ENCODE measurements at regions not wholly inside any gene's neighbourhood (a gene's known extent, or its start where the extent isn't known, plus 50 kb on each side); places are given as distances from the start of the nearest gene placed in this dataset.

GRCh38 chr3:81406318-81406717 lies 355.1 kb downstream of the GBE1 start:
- Histone ChIP-seq H3K4me2 (no peak overlapping the region), H3K4me1 (no peaks in the 10 kb centered on the region), H3K9me3 (no peaks in the 10 kb centered on the region), H3K27ac (no peak overlapping the region), H3K4me3 (no peak overlapping the region)
- FAIRE-seq (no peak), DNase-seq (ENCODE audit: low read depth in 1 of 2, low spot score in 1 of 2) (no peak), ATAC-seq (no peak)
- WGBS (ENCODE audit: missing lambda C conversion rate): 9% methylated on average over 1 of the region's 1 CpG
- TF ChIP-seq CTCF (IDR thresholded peaks at IDR 0.05) (no peak), RFX5 (IDR thresholded peaks at IDR 0.05) (no peak), ZFP36 (IDR thresholded peaks at IDR 0.05; ENCODE audit: borderline replicate concordance, partially characterized antibody) (no peak), CHD4 (IDR thresholded peaks at IDR 0.05; ENCODE audit: borderline replicate concordance) (no peak), RCOR1 (IDR thresholded peaks at IDR 0.05; ENCODE audit: low read depth, low read length) (no peak), RAD21 (conservative IDR thresholded peaks at IDR 0.05 in 1 of 2, IDR thresholded peaks at IDR 0.05 in 1 of 2) (no peak), POLR2AphosphoS2 (conservative IDR thresholded peaks at IDR 0.05; ENCODE audit: low read length) (no peak), HOXB13 (CRISPR knock-in tag; IDR thresholded peaks at IDR 0.05; ENCODE audit: low read depth) (no peak), MYC (IDR thresholded peaks at IDR 0.05; ENCODE audit: borderline replicate concordance, low read length) (no peak), RNF2 (IDR thresholded peaks at IDR 0.05; ENCODE audit: borderline replicate concordance, low read depth) (no peak), RARB (CRISPR knock-in tag; IDR thresholded peaks at IDR 0.05) (no peak), FOXS1 (CRISPR knock-in tag; IDR thresholded peaks at IDR 0.05) (no peak), CEBPB (IDR thresholded peaks at IDR 0.05) (no peak)
- POLR2A ChIA-PET: no interaction called here
- CTCF ChIA-PET: no interaction called here

GRCh38 chr3:81395739-81396513 lies 365.5 kb downstream of the GBE1 start:
- no peaks in the 10 kb centered on the region for H3K9me3 ChIP-seq
- DNase-seq (ENCODE audit: low read depth in 1 of 2, low spot score in 1 of 2): peak in 1 of 2 experiments; percentile 4
- no peaks in the 10 kb centered on the region for H3K4me1 ChIP-seq
- no peak overlapping the region for H3K4me2 ChIP-seq
- no peak overlapping the region for H3K27ac ChIP-seq
- ChIA-PET CTCF (no interaction called here), POLR2A (no interaction called here)
- H3K4me3 ChIP-seq: no peak overlapping the region
- WGBS (ENCODE audit: missing lambda C conversion rate): 32% methylated on average over 7 of the region's 7 CpGs
- FAIRE-seq: no peak
- TF ChIP-seq NPAS2 (CRISPR knock-in tag; IDR thresholded peaks at IDR 0.05; ENCODE audit: borderline replicate concordance) (no peak), CBX2 (IDR thresholded peaks at IDR 0.05; ENCODE audit: borderline replicate concordance, low read depth) (no peak), HOXA7 (CRISPR knock-in tag; IDR thresholded peaks at IDR 0.05) (no peak), CHD2 (IDR thresholded peaks at IDR 0.05; ENCODE audit: low read length, partially characterized antibody) (no peak)
- ATAC-seq: peak in 1 of 2 experiments; percentile 30; a peak in 1 of 6 replicates

- no peak overlapping the region for H3K4me3 ChIP-seq
- DNase-seq (ENCODE audit: low read depth in 1 of 2, low spot score in 1 of 2) (no peak), ATAC-seq (no peak), FAIRE-seq (no peak)
- 58% methylated on average over 4 of the region's 4 CpGs for WGBS (ENCODE audit: missing lambda C conversion rate)
- CTCF ChIA-PET: no interaction called here
- H3K4me2 ChIP-seq: no peak overlapping the region
- H3K27ac ChIP-seq: no peak overlapping the region
- TF ChIP-seq ATOH8 (CRISPR knock-in tag; IDR thresholded peaks at IDR 0.05; ENCODE audit: low read depth): no peak
- TF ChIP-seq HOXB13 (CRISPR knock-in tag; IDR thresholded peaks at IDR 0.05; ENCODE audit: low read depth): no peak
- no peak for TF ChIP-seq CTCF (IDR thresholded peaks at IDR 0.05)
- TF ChIP-seq JUNB (IDR thresholded peaks at IDR 0.05): no peak
- TF ChIP-seq HOXA7 (CRISPR knock-in tag; IDR thresholded peaks at IDR 0.05): no peak
- no peaks in the 10 kb centered on the region for H3K4me1 ChIP-seq
- H3K9me3 ChIP-seq: no peaks in the 10 kb centered on the region
- POLR2A ChIA-PET: no interaction called here
These were observed 366.6 kb downstream of the GBE1 start for GRCh38 chr3:81394651-81395524.

Measured in A549 (cell line).